HepG2 (cell line): ENCODE measurements at regions not wholly inside any gene's neighbourhood (a gene's known extent, or its start where the extent isn't known, plus 50 kb on each side); places are given as distances from the start of the nearest gene placed in this dataset.
"Not testable (repeated sequence)": the region's sequence is repeated elsewhere in the genome, so short reads cannot be mapped to it uniquely, and the experiment has no call there.

Experiments
- CBX2 ChIP-seq, 2 experiments: fragments of 200-600 bp in 1 of 2; sonication (generic); formaldehyde crosslinking in 1 of 2; IDR thresholded peaks; 2 replicates each; pipeline versions ENCODE4 v1.7.0 to v1.8.1; 2018 to 2022; ENCODE audit warnings: low read depth in 2 of 2, low read length in 1 of 2, mild to moderate bottlenecking in 1 of 2, missing genetic modification reagents in 1 of 2
- HDAC2 ChIP-seq: sonication (generic); formaldehyde crosslinking; IDR thresholded peaks from 2 replicates; pipeline ENCODE4 v1.4.0; 2020; ENCODE audit warnings: missing genetic modification reagents
- THRA ChIP-seq: sonication (generic); formaldehyde crosslinking; IDR thresholded peaks from 2 replicates; pipeline ENCODE4 v1.4.0; 2020; ENCODE audit warnings: missing genetic modification reagents, borderline replicate concordance
- ZBTB7B ChIP-seq: sonication (generic); formaldehyde crosslinking; IDR thresholded peaks from 2 replicates; pipeline ENCODE4 v1.4.0; 2020; ENCODE audit warnings: missing genetic modification reagents
- ZFYVE20 ChIP-seq: sonication (generic); formaldehyde crosslinking; IDR thresholded peaks from 2 replicates; pipeline ENCODE4 v1.8.0; 2023; ENCODE audit warnings: low read depth, mild to moderate bottlenecking, moderate library complexity, missing genetic modification reagents, borderline replicate concordance
- ZMYM2 ChIP-seq: sonication (generic); formaldehyde crosslinking; IDR thresholded peaks from 2 replicates; pipeline ENCODE4 v1.8.0; 2022; ENCODE audit warnings: mild to moderate bottlenecking, missing genetic modification reagents
- ZNF7 ChIP-seq: IDR thresholded peaks from 2 replicates; pipeline ENCODE4 v1.6.1; 2016; ENCODE audit warnings: missing biosample characterization, missing genetic modification reagents

GRCh38 chr7:145418481-145418880 is 582.6 kb upstream of the TPK1 start:
- not testable (repeated sequence) for TF ChIP-seq ZMYM2 (CRISPR knock-in tag); ZFYVE20; ZBTB7B (CRISPR knock-in tag); CBX2 (IDR thresholded peaks at IDR 0.05; ENCODE audit: low read depth, low read length); CBX2 (CRISPR knock-in tag; IDR thresholded peaks at IDR 0.05; ENCODE audit: low read depth); THRA (CRISPR knock-in tag); ZNF7; HDAC2 (CRISPR knock-in tag)
